WTC11 (cell line): ENCODE measurements at regions not wholly inside any gene's neighbourhood (a gene's known extent, or its start where the extent isn't known, plus 50 kb on each side); places are given as distances from the start of the nearest gene placed in this dataset.
"Not testable (repeated sequence)": the region's sequence is repeated elsewhere in the genome, so short reads cannot be mapped to it uniquely, and the experiment has no call there.

ENCODE experiments used
- ATAC-seq: fragments of 200-7000 bp; cut with Tn5 transposase; 2 replicates; pipeline ENCODE4 v1.10.0; 2021; ENCODE audit warnings: mild to moderate bottlenecking, moderate library complexity
- CTCF ChIA-PET: fragments of 300-600 bp; sonication (Branson Sonifier 250); formaldehyde crosslinking; loops from one replicate; lab custom pipeline; 2021; ENCODE audit warnings: antibody characterized with exemption; lab: Charles Lee
- POLR2A ChIA-PET: fragments of 350-600 bp; sonication (Branson Sonifier 250); formaldehyde crosslinking; loops from one replicate; lab custom pipeline; 2021; ENCODE audit warnings: antibody characterized with exemption; lab: Charles Lee
- DNase-seq: peaks from one replicate; pipeline ENCODE4 v3.0.0; 2021; ENCODE audit warnings: low spot score
- H3K27ac Mint-ChIP-seq: 2 replicates; pipeline ENCODE4 v1.8.0; 2021; ENCODE audit warnings: mixed read lengths
- H3K27me3 Mint-ChIP-seq: 2 replicates; pipeline ENCODE4 v1.8.0; 2021; ENCODE audit warnings: low read depth, mild to moderate bottlenecking, moderate library complexity, mixed read lengths
- H3K36me3 Mint-ChIP-seq: 2 replicates; pipeline ENCODE4 v1.8.0; 2021; ENCODE audit warnings: mixed read lengths
- H3K4me1 Mint-ChIP-seq: 2 replicates; pipeline ENCODE4 v1.8.0; 2022; ENCODE audit warnings: mixed read lengths
- H3K4me3 Mint-ChIP-seq: 2 replicates; pipeline ENCODE4 v1.8.0; 2021; ENCODE audit warnings: mild to moderate bottlenecking, moderate library complexity, mixed read lengths
- H3K9me3 Mint-ChIP-seq: 2 replicates; pipeline ENCODE4 v1.8.0; 2021; ENCODE audit warnings: mixed read lengths
- AR ChIP-seq: fragments of 250-450 bp; sonication (Bioruptor Pico); IDR thresholded peaks from 2 replicates; pipeline ENCODE4 v1.9.0; 2021; ENCODE audit warnings: mild to moderate bottlenecking
- ERG ChIP-seq: fragments of 250-450 bp; sonication (Bioruptor Pico); IDR thresholded peaks from 2 replicates; pipeline ENCODE4 v1.8.0; 2021; ENCODE audit warnings: mild to moderate bottlenecking
- ETV6 ChIP-seq: sonication (generic); formaldehyde crosslinking; IDR thresholded peaks from 2 replicates; pipeline ENCODE4 v1.8.1; 2022; ENCODE audit warnings: mild to moderate bottlenecking, missing genetic modification reagents
- FOXP4 ChIP-seq: sonication (generic); formaldehyde crosslinking; IDR thresholded peaks from 2 replicates; pipeline ENCODE4 v1.8.0; 2022; ENCODE audit warnings: mild to moderate bottlenecking, missing genetic modification reagents
- GABPB1 ChIP-seq: sonication (generic); formaldehyde crosslinking; IDR thresholded peaks from 2 replicates; pipeline ENCODE4 v1.8.1; 2023; ENCODE audit warnings: mild to moderate bottlenecking, missing genetic modification reagents
- IRF1 ChIP-seq: sonication (generic); formaldehyde crosslinking; IDR thresholded peaks from 2 replicates; pipeline ENCODE4 v1.8.0; 2023; ENCODE audit warnings: missing genetic modification reagents
- RELA ChIP-seq: sonication (generic); formaldehyde crosslinking; IDR thresholded peaks from 2 replicates; pipeline ENCODE4 v1.8.1; 2022; ENCODE audit warnings: missing genetic modification reagents, mild to moderate bottlenecking, borderline replicate concordance
- RORB ChIP-seq: fragments of 250-450 bp; sonication (Bioruptor Pico); IDR thresholded peaks from 2 replicates; pipeline ENCODE4 v1.9.0; 2021; ENCODE audit warnings: mild to moderate bottlenecking
- SMAD4 ChIP-seq: sonication (generic); formaldehyde crosslinking; IDR thresholded peaks from 2 replicates; pipeline ENCODE4 v1.8.0; 2022; ENCODE audit warnings: mild to moderate bottlenecking, missing genetic modification reagents
- SOX15 ChIP-seq: fragments of 250-450 bp; sonication (Bioruptor Pico); IDR thresholded peaks from 2 replicates; pipeline ENCODE4 v1.9.0; 2021; ENCODE audit warnings: mild to moderate bottlenecking
- TEAD1 ChIP-seq: sonication (generic); formaldehyde crosslinking; IDR thresholded peaks from 2 replicates; pipeline ENCODE4 v1.8.0; 2022; ENCODE audit warnings: mild to moderate bottlenecking, missing genetic modification reagents
- TP53 ChIP-seq: sonication (generic); formaldehyde crosslinking; IDR thresholded peaks from 2 replicates; pipeline ENCODE4 v1.8.1; 2023; ENCODE audit warnings: mild to moderate bottlenecking, missing genetic modification reagents
- USF2 ChIP-seq: sonication (generic); formaldehyde crosslinking; IDR thresholded peaks from 2 replicates; pipeline ENCODE4 v1.8.1; 2023; ENCODE audit warnings: mild to moderate bottlenecking, missing genetic modification reagents, moderate library complexity
- ZBTB43 ChIP-seq: sonication (generic); formaldehyde crosslinking; IDR thresholded peaks from 2 replicates; pipeline ENCODE4 v1.8.1; 2023; ENCODE audit warnings: mild to moderate bottlenecking, missing genetic modification reagents
- ZNF138 ChIP-seq: sonication (generic); formaldehyde crosslinking; conservative IDR thresholded peaks from 2 replicates; pipeline ENCODE4 v1.8.1; 2022; ENCODE audit warnings: mild to moderate bottlenecking, moderate library complexity, missing genetic modification reagents
- ZNF281 ChIP-seq: sonication (generic); formaldehyde crosslinking; IDR thresholded peaks from 2 replicates; pipeline ENCODE4 v1.8.0; 2023; ENCODE audit warnings: mild to moderate bottlenecking, missing genetic modification reagents
- ZNF317 ChIP-seq: sonication (generic); formaldehyde crosslinking; IDR thresholded peaks from 2 replicates; pipeline ENCODE4 v1.8.1; 2023; ENCODE audit warnings: low read depth, mild to moderate bottlenecking, moderate library complexity, missing genetic modification reagents, borderline replicate concordance
- ZNF396 ChIP-seq: fragments of 250-450 bp; sonication (Bioruptor Pico); IDR thresholded peaks from 2 replicates; pipeline ENCODE4 v1.8.0; 2021; ENCODE audit warnings: mild to moderate bottlenecking, moderate library complexity, borderline replicate concordance
- ZNF671 ChIP-seq: fragments of 250-450 bp; sonication (Bioruptor Pico); IDR thresholded peaks from 2 replicates; pipeline ENCODE4 v1.8.0; 2021; ENCODE audit warnings: mild to moderate bottlenecking

GRCh38 chr1:25116832-25117231, 115.5 kb downstream of the SYF2 start (continued):
- TF ChIP-seq ERG (CRISPR knock-in tag) = no peak
- no peak for TF ChIP-seq ZNF671 (CRISPR knock-in tag)
- TF ChIP-seq ZBTB43 (CRISPR knock-in tag) = no peak
- no peak for TF ChIP-seq TP53
- TF ChIP-seq ZNF396 = no peak
- no peak for TF ChIP-seq RORB
- no peak for TF ChIP-seq ZNF138 (CRISPR knock-in tag)
- TF ChIP-seq, all 79 proteins: peak for 0

GRCh38 chr1:25116117-25116516, 116.2 kb downstream of the SYF2 start:
- ATAC-seq, H3K4me3 Mint-ChIP-seq, DNase-seq, H3K27ac Mint-ChIP-seq, POLR2A ChIA-PET, H3K4me1 Mint-ChIP-seq, H3K9me3 Mint-ChIP-seq, H3K27me3 Mint-ChIP-seq, H3K36me3 Mint-ChIP-seq: not testable (repeated sequence)
- CTCF ChIA-PET = interaction anchor here (1.4 kb wide), 1 partner anchor 36 kb away, joined by 4 read pairs; no protein-coding TSS in a partner anchor

GRCh38 chr1:25113731-25114130, 118.6 kb downstream of the SYF2 start:
- ATAC-seq (no peak), DNase-seq (no peak)
- no peak overlapping the region for H3K27ac Mint-ChIP-seq
- CTCF ChIA-PET = no interaction called here
- no peaks in the 10 kb centered on the region for H3K4me1 Mint-ChIP-seq
- H3K9me3 Mint-ChIP-seq = peaks cover 18% of the 10 kb centered on the region
- no peak for TF ChIP-seq GABPB1
- TF ChIP-seq TEAD1 (CRISPR knock-in tag) = no peak
- TF ChIP-seq RELA (CRISPR knock-in tag) = no peak
- TF ChIP-seq ZNF281 (CRISPR knock-in tag) = no peak
- TF ChIP-seq TP53 = no peak
- TF ChIP-seq IRF1 (CRISPR knock-in tag) = no peak
- no peak for TF ChIP-seq SMAD4 (CRISPR knock-in tag)
- peaks cover 6% of the 10 kb centered on the region for H3K27me3 Mint-ChIP-seq
- H3K36me3 Mint-ChIP-seq = peaks cover 7% of the 10 kb centered on the region
- no peak overlapping the region for H3K4me3 Mint-ChIP-seq
- POLR2A ChIA-PET = no interaction called here

GRCh38 chr1:25113086-25113485, 119.2 kb downstream of the SYF2 start:
- Mint-ChIP-seq H3K36me3 (peaks cover 7% of the 10 kb centered on the region), H3K27me3 (peaks cover 6% of the 10 kb centered on the region), H3K27ac (no peak overlapping the region), H3K4me1 (no peaks in the 10 kb centered on the region), H3K9me3 (peaks cover 18% of the 10 kb centered on the region), H3K4me3 (no peak overlapping the region)
- DNase-seq = no peak
- ChIA-PET POLR2A (no interaction called here), CTCF (interaction anchor here (0.6 kb wide), 1 partner anchor 47 kb away, joined by 6 read pairs; no protein-coding TSS in a partner anchor)
- no peak for ATAC-seq
- TF ChIP-seq ZNF317 (CRISPR knock-in tag) (no peak), AR (CRISPR knock-in tag) (no peak), USF2 (no peak), SOX15 (CRISPR knock-in tag) (no peak), ETV6 (CRISPR knock-in tag) (no peak), FOXP4 (CRISPR knock-in tag) (no peak)
